ENCODE measurements at regions not wholly inside any gene's neighbourhood (a gene's known extent, or its start where the extent isn't known, plus 50 kb on each side); places are given as distances from the start of the nearest gene placed in this dataset.
"Not testable (repeated sequence)": the region's sequence is repeated elsewhere in the genome, so short reads cannot be mapped to it uniquely, and the experiment has no call there.

DNA sequence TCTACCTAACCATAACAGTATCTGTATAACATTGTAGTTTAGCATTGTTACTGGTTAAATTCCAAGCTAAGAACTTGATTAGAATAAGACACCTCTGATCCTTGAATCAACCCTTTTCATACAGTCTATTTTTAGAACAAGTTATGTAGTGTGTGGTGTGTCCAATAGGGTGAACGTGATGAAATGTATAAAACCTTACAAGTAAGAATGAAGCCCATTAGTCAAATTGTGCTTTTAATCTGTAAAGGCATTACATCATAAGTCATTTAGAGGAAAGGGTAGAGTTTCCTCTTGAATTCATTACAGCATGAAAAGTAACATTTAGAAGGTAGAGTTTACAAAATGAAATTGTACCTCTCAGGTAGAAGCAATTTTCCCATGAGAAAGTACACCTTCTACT lies 479.2 kb downstream of the LTN1 start:
- DNase-seq, result no peak

DNA sequence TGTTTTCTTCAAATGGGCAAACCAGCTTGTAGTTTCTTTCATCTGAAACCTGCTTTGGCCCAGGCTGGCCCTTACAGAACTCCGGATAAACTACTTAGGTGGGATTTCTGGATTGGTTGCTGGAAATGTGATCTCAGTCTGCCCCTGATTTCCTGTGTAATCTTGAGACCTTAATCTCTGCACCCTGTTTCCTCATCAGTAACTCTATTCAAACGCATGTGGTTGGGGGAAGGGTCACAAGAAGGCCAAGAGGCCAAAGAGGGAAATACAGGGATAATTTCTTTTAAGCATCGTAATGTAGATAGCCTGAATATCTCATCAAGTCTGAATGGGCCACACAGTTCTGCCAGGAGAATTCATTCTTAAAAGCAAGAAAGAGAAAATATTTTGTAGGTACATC lies 483.6 kb downstream of the LTN1 start:
- DNase-seq, result no peak

- DNase-seq, result no peak
These were observed 484.6 kb downstream of the LTN1 start for GRCh38 chr21:28508126-28508525.

DNA sequence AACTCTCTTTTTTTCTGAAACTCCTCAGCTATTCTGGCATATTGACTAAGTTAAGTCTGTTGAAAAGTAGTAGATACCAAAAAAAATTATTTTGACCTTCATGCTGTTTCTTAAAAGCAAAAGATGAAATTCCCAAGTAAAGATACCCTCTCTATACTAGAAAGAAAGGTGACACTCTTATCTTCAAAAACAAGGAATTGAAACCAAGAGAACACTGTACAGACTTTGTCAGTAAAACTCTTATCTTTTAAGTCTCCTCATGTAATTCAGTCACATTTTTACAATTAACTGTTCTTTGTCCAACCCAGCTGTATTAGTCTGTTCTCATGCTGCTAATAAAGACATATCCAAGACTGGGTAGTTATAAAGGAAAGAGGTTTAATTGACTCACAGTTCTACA lies 496.2 kb downstream of the LTN1 start:
- DNase-seq, result no peak

GRCh38 chr21:28492127-28492526 lies 500.6 kb downstream of the LTN1 start:
- DNase-seq, result no peak

GRCh38 chr21:28489821-28490350 lies 502.8 kb downstream of the LTN1 start:
- no peak for DNase-seq

GRCh38 chr21:28489162-28489561 lies 503.5 kb downstream of the LTN1 start:
- DNase-seq, result no peak

DNA sequence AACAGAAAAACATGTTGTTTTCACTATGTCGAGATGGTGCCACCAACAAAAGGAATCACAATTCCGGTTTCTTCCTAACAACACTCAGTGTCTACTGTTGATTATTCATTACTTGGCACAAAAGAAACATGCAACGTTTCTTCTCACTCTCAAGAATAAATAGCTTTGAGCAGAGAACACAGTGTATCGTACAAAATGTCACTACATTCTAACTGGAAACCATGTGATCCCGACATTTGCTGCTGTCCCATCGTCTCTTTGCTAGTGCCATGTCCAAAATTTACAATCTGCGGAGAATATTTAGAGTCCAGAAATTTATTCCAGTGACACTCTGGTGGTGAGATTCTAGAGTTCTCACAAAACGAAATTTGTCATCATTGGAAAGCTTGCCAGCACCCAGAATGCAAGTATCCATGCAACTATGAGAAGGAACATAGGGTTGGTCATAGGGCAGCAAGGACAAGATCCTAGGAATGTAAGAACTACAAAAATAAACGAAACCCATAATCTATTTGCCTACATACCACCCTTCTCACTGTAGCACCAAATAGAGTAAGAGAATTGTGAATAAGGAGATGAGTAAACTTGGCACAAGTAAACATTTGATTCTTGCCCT lies 505.1 kb downstream of the LTN1 start:
- no peak for DNase-seq

- no peak for DNase-seq
These were observed 507.2 kb downstream of the LTN1 start for GRCh38 chr21:28485301-28486022.

- DNase-seq, result no peak
These were observed 509.2 kb downstream of the LTN1 start for GRCh38 chr21:28483301-28484035.

DNA sequence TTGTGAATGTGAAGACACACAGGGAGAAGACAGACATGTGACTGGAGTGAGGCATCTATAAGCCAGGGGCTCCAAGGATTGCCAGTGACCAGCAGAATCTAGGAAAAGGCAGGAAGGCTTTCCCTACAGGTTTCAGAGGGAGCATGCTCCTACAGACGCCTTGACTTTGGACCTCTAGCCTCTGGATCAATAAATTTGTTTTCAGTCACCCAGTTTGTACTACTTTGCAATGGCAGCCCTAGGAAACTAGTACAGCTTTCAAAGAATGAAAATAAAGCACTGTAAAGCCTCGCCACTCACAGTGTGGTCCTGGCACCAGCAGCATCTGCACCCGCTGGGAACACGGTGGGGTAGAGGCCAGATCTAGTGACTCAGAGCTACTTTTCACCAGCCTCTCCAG lies 510.0 kb downstream of the LTN1 start:
- no peak for DNase-seq

DNA sequence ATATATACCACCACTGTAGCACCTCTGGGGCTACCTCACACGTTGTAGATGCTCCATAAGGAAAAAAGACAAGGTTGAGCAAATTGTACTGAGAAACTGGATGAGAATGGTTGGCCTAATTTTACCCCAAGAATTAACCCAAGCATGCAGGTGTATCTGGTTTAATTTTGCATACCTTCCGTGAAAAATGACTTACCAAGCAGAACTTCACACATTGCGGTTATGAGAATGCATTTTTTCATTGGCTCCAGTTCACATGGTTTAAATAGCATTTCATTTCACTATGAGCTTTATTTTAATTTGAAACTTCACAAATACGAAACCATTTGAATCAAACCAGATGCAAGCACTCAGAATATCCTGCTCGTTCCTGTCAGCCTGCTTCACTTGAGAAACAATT lies 512.2 kb downstream of the LTN1 start:
- DNase-seq, result no peak

DNA sequence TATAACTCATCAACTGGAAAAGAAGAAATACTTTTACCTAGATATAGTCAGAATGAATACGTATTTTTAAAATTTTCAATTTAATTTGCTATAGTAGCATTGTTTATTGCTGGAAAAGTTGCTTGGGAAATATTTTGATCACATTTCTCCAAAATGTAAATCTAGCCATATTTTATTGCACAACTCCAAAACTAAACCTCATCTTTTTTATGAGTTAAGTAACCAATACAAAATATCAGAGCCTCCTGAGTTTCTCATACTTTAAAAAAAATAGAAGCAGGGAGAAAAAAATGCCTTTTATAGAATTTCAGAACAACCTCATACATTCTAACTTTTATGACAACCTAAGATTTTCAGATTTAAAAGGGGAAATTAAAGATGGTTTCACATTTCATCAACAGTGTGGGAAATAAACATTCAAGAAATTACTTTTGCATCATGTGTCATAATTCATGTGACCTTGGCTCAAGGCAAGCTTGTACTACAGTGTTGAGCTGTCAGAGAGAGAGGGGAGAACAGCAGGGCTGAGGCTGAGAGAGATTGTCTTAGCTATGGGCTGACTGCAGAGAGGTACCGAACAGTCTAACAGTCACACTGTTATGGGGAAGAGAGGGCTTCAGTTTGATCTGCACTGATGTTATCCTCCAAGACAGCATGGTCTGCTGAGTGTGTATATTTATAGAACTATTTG lies 519.0 kb downstream of the LTN1 start:
- DNase-seq, result no peak

GRCh38 chr21:28472543-28472942 lies 520.1 kb downstream of the LTN1 start:
- DNase-seq, result not testable (repeated sequence)

DNA sequence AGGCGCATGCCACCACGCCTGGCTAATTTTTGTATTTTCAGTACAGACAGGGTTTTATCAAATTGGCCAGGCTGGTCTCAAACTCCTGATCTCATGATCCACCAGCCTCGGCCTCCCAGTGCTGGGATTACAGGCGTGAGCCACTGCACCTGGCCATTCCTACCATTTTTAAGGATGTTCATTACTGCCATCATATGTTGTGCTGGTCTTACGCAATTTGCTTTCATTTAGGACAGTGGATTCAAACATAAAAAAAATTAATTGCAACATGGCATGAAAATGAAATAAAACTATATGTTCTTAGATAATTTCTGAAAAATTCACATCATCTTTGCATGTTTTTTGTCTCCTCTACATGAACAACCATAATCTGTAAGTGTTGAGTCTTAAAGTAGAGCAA lies 527.7 kb downstream of the LTN1 start:
- no peak for DNase-seq

DNA sequence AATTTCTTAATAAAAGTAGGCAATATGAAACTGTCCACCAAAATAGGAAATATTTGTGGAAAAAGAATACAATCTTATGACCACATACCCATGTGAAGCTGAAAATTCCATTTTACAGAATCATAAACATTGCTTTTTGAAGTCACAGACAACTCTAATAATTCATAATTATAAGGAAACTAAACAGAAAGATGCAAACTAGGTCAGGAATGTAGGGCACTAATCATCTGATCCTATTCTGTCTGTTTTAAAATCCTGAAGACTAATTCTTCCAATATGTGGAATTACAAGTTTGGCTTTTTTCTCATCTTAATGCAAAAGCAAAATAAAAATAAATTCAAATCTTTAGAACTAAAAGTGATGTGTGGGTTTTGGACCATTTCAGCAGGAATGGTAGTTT lies 528.6 kb downstream of the LTN1 start:
- DNase-seq, result no peak

- no peak for DNase-seq
These were observed 533.5 kb downstream of the LTN1 start for GRCh38 chr21:28459193-28459592.

DNA sequence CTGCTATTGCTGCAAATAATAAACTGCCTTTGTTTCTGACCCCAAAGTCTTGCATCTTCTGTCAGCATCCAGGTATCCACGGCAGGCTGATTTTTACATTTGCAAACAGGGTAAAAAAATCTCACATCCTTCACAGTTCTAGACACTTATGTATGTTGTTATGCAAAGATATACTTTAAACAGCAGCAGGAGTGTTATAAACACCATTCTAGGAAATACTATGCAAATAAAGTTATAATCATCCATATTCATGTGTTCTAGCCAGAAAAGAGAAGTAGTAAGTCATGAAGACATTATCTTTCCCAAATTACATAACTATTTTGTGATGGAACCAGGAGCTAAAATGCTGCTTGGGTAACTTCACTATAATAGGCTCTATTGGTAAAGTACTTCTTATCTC lies 534.2 kb downstream of the LTN1 start:
- no peak for DNase-seq

DNA sequence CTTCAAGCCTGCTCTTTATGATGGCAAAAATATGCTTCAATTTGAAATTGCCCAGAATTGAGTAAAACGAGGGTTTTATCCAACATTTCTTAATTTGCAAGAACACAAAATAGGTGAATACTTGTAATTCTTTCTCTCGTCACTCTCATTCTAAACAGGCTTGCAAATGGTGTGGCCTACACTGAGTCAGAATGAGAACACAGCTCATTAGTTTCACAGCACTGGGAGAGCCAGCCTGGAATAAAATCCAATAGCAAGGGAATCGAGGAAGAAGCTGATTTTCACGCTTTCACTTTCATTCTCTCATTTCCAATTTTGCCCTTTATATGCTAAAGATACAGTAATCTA lies 537.5 kb downstream of the LTN1 start:
- DNase-seq, result no peak

GRCh38 chr21:28454564-28455252 lies 538.0 kb downstream of the LTN1 start:
- no peak for DNase-seq

DNA sequence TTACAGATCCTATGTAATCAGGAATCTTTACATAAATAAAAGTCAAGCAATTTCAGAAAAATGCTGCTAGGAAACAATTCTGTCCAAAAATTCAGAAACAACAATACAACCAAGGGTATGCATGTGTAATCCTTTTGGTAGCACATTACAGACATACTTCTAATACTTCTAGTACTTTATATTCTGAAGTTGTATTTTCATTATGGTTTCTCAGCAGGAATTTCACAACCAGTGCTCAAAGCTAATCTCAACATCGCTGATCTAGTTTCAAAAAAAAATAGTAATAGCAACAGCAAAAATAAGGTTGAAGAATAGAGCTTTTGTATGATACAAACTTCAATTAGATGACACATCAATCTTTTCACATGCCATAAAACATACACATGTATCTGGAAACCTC lies 545.2 kb downstream of the LTN1 start:
- no peak for DNase-seq

DNA sequence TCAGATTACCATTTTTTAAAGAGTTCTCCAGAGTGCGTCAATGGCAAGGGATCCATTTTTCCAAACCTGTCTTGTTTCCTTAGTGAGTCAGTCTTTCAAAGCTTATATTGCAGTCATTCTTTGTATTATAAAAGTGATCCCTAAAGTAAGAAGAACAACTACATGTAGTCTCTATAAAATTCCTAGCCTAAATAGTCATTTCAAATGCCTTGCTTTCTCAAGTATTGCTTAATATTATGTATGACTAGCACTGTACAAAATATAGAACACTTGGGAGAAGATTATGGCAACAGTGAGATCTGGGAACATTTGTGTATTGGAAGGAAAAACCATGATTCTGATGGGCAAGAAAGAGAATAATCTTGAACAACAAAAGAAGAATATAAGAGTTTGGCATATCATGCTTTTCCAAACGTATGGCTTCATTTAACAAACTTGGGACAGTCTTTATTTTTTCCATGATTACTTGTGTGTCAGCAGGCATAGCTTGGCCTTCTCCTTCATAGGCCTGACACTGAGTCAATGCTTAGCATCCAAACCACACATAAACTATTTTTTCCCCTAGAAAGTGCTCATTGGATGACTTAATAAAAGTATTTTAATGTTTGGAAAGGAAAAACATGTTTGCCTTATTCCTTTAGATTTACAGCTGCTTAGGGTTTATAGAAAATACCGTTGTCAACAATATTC lies 547.4 kb downstream of the LTN1 start:
- no peak for DNase-seq
